Astrocyte (in vitro differentiated cells and primary cell): ENCODE measurements at regions not wholly inside any gene's neighbourhood (a gene's known extent, or its start where the extent isn't known, plus 50 kb on each side); places are given as distances from the start of the nearest gene placed in this dataset.

Experiments
- DNase-seq: peaks from one replicate; pipeline ENCODE4 v3.0.0-alpha.2; 2010; ENCODE audit warnings: low read depth
- FAIRE-seq: peaks from 2 replicates; lab custom pipeline; 2011; peaks lifted over from hg19 to GRCh38; lab: Jason Lieb, UNC
- H2AFZ ChIP-seq: 2 replicates; pipeline ENCODE4 v1.6.0; 2012; ENCODE audit warnings: low read depth, low read length, inconsistent platforms
- H3K27ac ChIP-seq: 2 replicates; pipeline ENCODE4 v1.5.1; 2011; ENCODE audit warnings: low read depth, low read length, inconsistent platforms
- H3K27me3 ChIP-seq: 2 replicates; pipeline ENCODE4 v1.6.0; 2011; ENCODE audit warnings: low read length, inconsistent platforms; ENCODE audit not compliant: insufficient read depth
- H3K36me3 ChIP-seq: 2 replicates; pipeline ENCODE4 v1.5.1; 2011; ENCODE audit warnings: low read length, inconsistent platforms; ENCODE audit not compliant: insufficient read depth
- H3K4me1 ChIP-seq: 2 replicates; pipeline ENCODE4 v1.5.1; 2011; ENCODE audit warnings: low read length, inconsistent platforms; ENCODE audit not compliant: insufficient read depth
- H3K4me2 ChIP-seq: 2 replicates; pipeline ENCODE4 v1.6.0; 2012; ENCODE audit warnings: low read length, inconsistent platforms
- H3K4me3 ChIP-seq: 2 replicates; pipeline ENCODE4 v1.5.1; 2011; ENCODE audit warnings: low read depth, mild to moderate bottlenecking, low read length, inconsistent platforms; ENCODE audit not compliant: insufficient read depth
- H3K79me2 ChIP-seq: 2 replicates; pipeline ENCODE4 v1.6.0; 2012; ENCODE audit warnings: mild to moderate bottlenecking, low read length, inconsistent platforms; ENCODE audit not compliant: insufficient read depth
- H3K9ac ChIP-seq: 2 replicates; pipeline ENCODE4 v1.6.0; 2012; ENCODE audit warnings: mild to moderate bottlenecking, low read length, inconsistent platforms
- H3K9me3 ChIP-seq: 2 replicates; pipeline ENCODE4 v1.5.1; 2012; ENCODE audit warnings: low read depth, mild to moderate bottlenecking, low read length, inconsistent platforms; ENCODE audit not compliant: insufficient read depth
- H4K20me1 ChIP-seq: 2 replicates; pipeline ENCODE4 v1.6.0; 2012; ENCODE audit warnings: low read length, inconsistent platforms; ENCODE audit not compliant: insufficient read depth
- H3K27ac Mint-ChIP-seq: one replicate; pipeline ENCODE4 v1.8.0; 2021; ENCODE audit warnings: mild to moderate bottlenecking, mixed read lengths; ENCODE audit not compliant: unreplicated experiment
- H3K27me3 Mint-ChIP-seq: one replicate; pipeline ENCODE4 v1.8.0; 2021; ENCODE audit warnings: low read depth, mixed read lengths; ENCODE audit not compliant: unreplicated experiment
- H3K36me3 Mint-ChIP-seq: one replicate; pipeline ENCODE4 v1.8.0; 2021; ENCODE audit warnings: low read depth, mixed read lengths; ENCODE audit not compliant: unreplicated experiment
- H3K4me1 Mint-ChIP-seq: one replicate; pipeline ENCODE4 v1.8.0; 2021; ENCODE audit warnings: low read depth, mixed read lengths; ENCODE audit not compliant: unreplicated experiment
- H3K4me3 Mint-ChIP-seq: one replicate; pipeline ENCODE4 v1.8.0; 2021; ENCODE audit warnings: mild to moderate bottlenecking, moderate library complexity, mixed read lengths; ENCODE audit not compliant: unreplicated experiment
- H3K9me3 Mint-ChIP-seq: one replicate; pipeline ENCODE4 v1.8.0; 2021; ENCODE audit warnings: mild to moderate bottlenecking, mixed read lengths; ENCODE audit not compliant: unreplicated experiment
- EZH2 ChIP-seq: IDR thresholded peaks from 2 replicates; pipeline ENCODE4 v1.6.1; 2012; ENCODE audit warnings: mild to moderate bottlenecking, low read length, inconsistent platforms; ENCODE audit not compliant: insufficient read depth
- TF ChIP-seq, protein P1 (sequence below): IDR thresholded peaks from 2 replicates; pipeline ENCODE4 v1.5.1; 2011; ENCODE audit warnings: low read depth, mild to moderate bottlenecking, inconsistent platforms, low read length, moderate library complexity; ENCODE audit not compliant: insufficient read depth

DNA sequence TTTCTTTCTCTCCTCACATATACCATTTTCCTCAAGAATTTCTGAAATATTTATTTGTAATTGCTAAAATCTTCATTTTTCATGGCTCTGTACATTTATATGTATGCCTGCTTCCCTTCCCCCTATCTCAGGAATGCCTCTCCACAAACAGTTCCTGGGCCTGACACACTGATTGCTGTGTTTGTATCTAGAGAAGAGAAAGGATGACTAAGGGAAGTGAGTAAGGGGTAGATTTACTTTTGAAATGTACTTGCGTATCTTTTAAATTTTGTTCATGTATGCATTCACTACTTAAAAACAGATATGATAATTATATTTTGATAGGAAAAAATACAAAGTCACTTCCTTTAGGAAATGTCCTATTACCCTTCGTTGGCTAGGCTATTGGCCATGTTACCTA is 790.8 kb downstream of the PCDH18 start:
- Mint-ChIP-seq H3K4me3 (no peak overlapping the region), H3K4me1 (peaks cover 9% of the 10 kb centered on the region), H3K27me3 (no peaks in the 10 kb centered on the region), H3K27ac (peak overlapping the region; percentile 90), H3K9me3 (peaks cover 3% of the 10 kb centered on the region), H3K36me3 (no peaks in the 10 kb centered on the region)
- H3K79me2 ChIP-seq, result no peaks in the 10 kb centered on the region
- H4K20me1 ChIP-seq, result no peaks in the 10 kb centered on the region
- peaks cover 8% of the 10 kb centered on the region for H3K4me1 ChIP-seq
- DNase-seq (peak; percentile 16), FAIRE-seq (no peak)
- no peak overlapping the region for H3K9ac ChIP-seq
- no peak overlapping the region for H3K4me3 ChIP-seq
- no peaks in the 10 kb centered on the region for H3K36me3 ChIP-seq
- H3K4me2 ChIP-seq, result peak overlapping the region; percentile 34
- H3K27me3 ChIP-seq, result no peaks in the 10 kb centered on the region
- H3K9me3 ChIP-seq, result no peaks in the 10 kb centered on the region
- H3K27ac ChIP-seq, result no peak overlapping the region
- TF ChIP-seq, protein P1, sequence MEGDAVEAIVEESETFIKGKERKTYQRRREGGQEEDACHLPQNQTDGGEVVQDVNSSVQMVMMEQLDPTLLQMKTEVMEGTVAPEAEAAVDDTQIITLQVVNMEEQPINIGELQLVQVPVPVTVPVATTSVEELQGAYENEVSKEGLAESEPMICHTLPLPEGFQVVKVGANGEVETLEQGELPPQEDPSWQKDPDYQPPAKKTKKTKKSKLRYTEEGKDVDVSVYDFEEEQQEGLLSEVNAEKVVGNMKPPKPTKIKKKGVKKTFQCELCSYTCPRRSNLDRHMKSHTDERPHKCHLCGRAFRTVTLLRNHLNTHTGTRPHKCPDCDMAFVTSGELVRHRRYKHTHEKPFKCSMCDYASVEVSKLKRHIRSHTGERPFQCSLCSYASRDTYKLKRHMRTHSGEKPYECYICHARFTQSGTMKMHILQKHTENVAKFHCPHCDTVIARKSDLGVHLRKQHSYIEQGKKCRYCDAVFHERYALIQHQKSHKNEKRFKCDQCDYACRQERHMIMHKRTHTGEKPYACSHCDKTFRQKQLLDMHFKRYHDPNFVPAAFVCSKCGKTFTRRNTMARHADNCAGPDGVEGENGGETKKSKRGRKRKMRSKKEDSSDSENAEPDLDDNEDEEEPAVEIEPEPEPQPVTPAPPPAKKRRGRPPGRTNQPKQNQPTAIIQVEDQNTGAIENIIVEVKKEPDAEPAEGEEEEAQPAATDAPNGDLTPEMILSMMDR, result no peak
- TF ChIP-seq EZH2, result no peak
- H2AFZ ChIP-seq, result no peak overlapping the region

DNA sequence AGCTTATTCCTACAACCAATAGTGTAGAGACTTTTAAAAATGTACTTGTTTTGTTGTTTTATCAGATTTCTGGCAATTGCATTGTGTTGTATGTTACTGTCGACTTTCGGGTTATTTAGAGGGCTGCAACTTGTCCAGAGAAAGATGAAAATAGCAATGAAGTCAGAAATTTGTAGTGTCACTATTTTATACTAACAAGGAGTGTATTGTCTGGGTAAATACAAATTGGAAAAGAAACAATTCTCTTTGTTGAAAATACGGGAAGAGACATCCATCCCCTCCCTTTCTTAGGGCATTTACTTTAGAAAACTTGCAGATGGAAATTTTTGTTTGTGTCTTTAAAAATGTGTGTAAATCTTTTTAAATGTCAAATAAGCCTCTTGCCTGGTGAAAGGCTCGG is 792.0 kb downstream of the PCDH18 start:
- FAIRE-seq, result no peak
- Histone ChIP-seq H3K79me2 (no peaks in the 10 kb centered on the region), H3K4me2 (no peak overlapping the region), H3K36me3 (no peaks in the 10 kb centered on the region), H3K9ac (no peak overlapping the region), H3K9me3 (no peaks in the 10 kb centered on the region), H3K27ac (no peak overlapping the region), H4K20me1 (no peaks in the 10 kb centered on the region), H3K4me1 (peaks cover 8% of the 10 kb centered on the region), H3K27me3 (no peaks in the 10 kb centered on the region), H2AFZ (no peak overlapping the region), H3K4me3 (no peak overlapping the region)
- no peaks in the 10 kb centered on the region for H3K36me3 Mint-ChIP-seq
- no peak for DNase-seq
- H3K4me1 Mint-ChIP-seq, result peaks cover 14% of the 10 kb centered on the region
- TF ChIP-seq EZH2, result no peak
- TF ChIP-seq, protein P1, result no peak
- H3K9me3 Mint-ChIP-seq, result peaks cover 3% of the 10 kb centered on the region
- H3K4me3 Mint-ChIP-seq, result no peak overlapping the region
- H3K27ac Mint-ChIP-seq, result no peak overlapping the region
- H3K27me3 Mint-ChIP-seq, result no peaks in the 10 kb centered on the region

DNA sequence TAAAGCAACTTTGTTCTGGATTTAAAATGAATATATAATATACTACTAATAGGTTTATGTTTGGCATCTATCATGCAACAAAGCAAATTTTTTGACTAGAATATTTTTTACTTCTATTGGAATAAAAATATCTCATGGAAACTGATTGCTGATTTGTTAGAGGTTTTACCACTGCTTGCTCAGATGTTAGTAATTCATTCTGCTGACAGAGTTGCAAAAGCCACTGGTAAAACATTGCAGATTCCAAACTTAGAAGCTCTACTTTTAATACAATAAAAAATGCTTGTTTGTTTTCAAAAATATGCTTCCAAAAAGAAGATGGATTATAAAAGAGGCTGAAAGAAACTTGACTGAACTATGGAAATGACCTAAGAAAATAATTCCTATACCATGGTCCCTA is 795.2 kb downstream of the PCDH18 start:
- DNase-seq, result no peak
- no peak overlapping the region for H3K4me3 ChIP-seq
- no peak overlapping the region for H3K27ac ChIP-seq
- H3K9ac ChIP-seq, result no peak overlapping the region
- H3K4me1 Mint-ChIP-seq, result peaks cover 13% of the 10 kb centered on the region
- no peak overlapping the region for H3K4me3 Mint-ChIP-seq
- H3K4me1 ChIP-seq, result peaks cover 4% of the 10 kb centered on the region
- no peaks in the 10 kb centered on the region for H3K27me3 ChIP-seq
- H3K79me2 ChIP-seq, result no peaks in the 10 kb centered on the region
- H3K27me3 Mint-ChIP-seq, result no peaks in the 10 kb centered on the region
- no peak for FAIRE-seq
- H2AFZ ChIP-seq, result no peak overlapping the region
- H3K9me3 ChIP-seq, result no peaks in the 10 kb centered on the region
- no peaks in the 10 kb centered on the region for H4K20me1 ChIP-seq
- H3K4me2 ChIP-seq, result no peak overlapping the region
- TF ChIP-seq EZH2, result no peak
- TF ChIP-seq, protein P1, result no peak
- no peaks in the 10 kb centered on the region for H3K36me3 Mint-ChIP-seq
- no peaks in the 10 kb centered on the region for H3K36me3 ChIP-seq
- H3K27ac Mint-ChIP-seq, result no peak overlapping the region
- no peaks in the 10 kb centered on the region for H3K9me3 Mint-ChIP-seq
